GM23338 (cell line): ENCODE measurements at regions not wholly inside any gene's neighbourhood (a gene's known extent, or its start where the extent isn't known, plus 50 kb on each side); places are given as distances from the start of the nearest gene placed in this dataset.

Source experiments
- ATAC-seq: fragments of 200-7000 bp; cut with Tn5 transposase; 3 replicates; pipeline ENCODE4 v1.9.1; 2020
- DNase-seq: peaks from one replicate; pipeline ENCODE4 v3.0.0-alpha.2; 2015; ENCODE audit warnings: low spot score
- H2AFZ ChIP-seq: fragments of 200-600 bp; sonication (generic); 2 replicates; pipeline ENCODE4 v1.8.0; 2016; ENCODE audit warnings: antibody characterized with exemption, mild to moderate bottlenecking, moderate library complexity
- H3F3A ChIP-seq: fragments of 200-600 bp; sonication (generic); replicated peaks from 2 replicates; pipeline ENCODE4 v1.8.0; 2017; ENCODE audit warnings: antibody characterized with exemption, mixed run types, low read depth
- H3K27ac ChIP-seq: fragments of 200-600 bp; sonication (generic); 2 replicates; pipeline ENCODE4 v1.6.1; 2016; ENCODE audit warnings: low read depth
- H3K27me3 ChIP-seq: fragments of 200-600 bp; sonication (generic); 2 replicates; pipeline ENCODE4 v1.8.0; 2016; ENCODE audit warnings: mild to moderate bottlenecking, mixed run types, moderate library complexity; ENCODE audit not compliant: insufficient read depth
- H3K36me3 ChIP-seq: fragments of 200-600 bp; sonication (generic); 2 replicates; pipeline ENCODE4 v1.8.0; 2016; ENCODE audit warnings: mild to moderate bottlenecking; ENCODE audit not compliant: insufficient read depth
- H3K4me1 ChIP-seq: fragments of 200-600 bp; sonication (generic); 2 replicates; pipeline ENCODE4 v1.8.0; 2016; ENCODE audit warnings: mild to moderate bottlenecking, moderate library complexity; ENCODE audit not compliant: insufficient read depth
- H3K4me2 ChIP-seq: fragments of 200-600 bp; sonication (generic); 2 replicates; pipeline ENCODE4 v1.7.1; 2017; ENCODE audit warnings: mixed run types
- H3K4me3 ChIP-seq: fragments of 200-600 bp; sonication (generic); 2 replicates; pipeline ENCODE4 v1.6.1; 2016; ENCODE audit warnings: mixed run types
- H3K79me2 ChIP-seq: fragments of 200-600 bp; sonication (generic); replicated peaks from 2 replicates; pipeline ENCODE4 v1.8.0; 2017; ENCODE audit warnings: mild to moderate bottlenecking; ENCODE audit not compliant: insufficient read depth
- H3K9me2 ChIP-seq: fragments of 200-600 bp; sonication (generic); 2 replicates; pipeline ENCODE4 v1.8.0; 2017; ENCODE audit not compliant: insufficient read depth
- H4K20me1 ChIP-seq: fragments of 200-600 bp; sonication (generic); replicated peaks from 2 replicates; pipeline ENCODE4 v1.8.0; 2017; ENCODE audit warnings: mild to moderate bottlenecking; ENCODE audit not compliant: insufficient read depth
- H3K27ac Mint-ChIP-seq: 2 replicates; pipeline ENCODE4 v1.8.0; 2020; ENCODE audit warnings: inconsistent platforms, mild to moderate bottlenecking, moderate library complexity, mixed read lengths
- H3K27me3 Mint-ChIP-seq: 3 replicates; pipeline ENCODE4 v1.8.0; 2022; ENCODE audit warnings: low read depth, mild to moderate bottlenecking, moderate library complexity, mixed read lengths, inconsistent platforms; ENCODE audit not compliant: insufficient read depth, poor library complexity
- H3K36me3 Mint-ChIP-seq: 3 replicates; pipeline ENCODE4 v1.8.0; 2021; ENCODE audit warnings: low read depth, mild to moderate bottlenecking, inconsistent platforms, moderate library complexity, mixed read lengths
- H3K4me1 Mint-ChIP-seq: 3 replicates; pipeline ENCODE4 v1.8.0; 2020; ENCODE audit warnings: mild to moderate bottlenecking, inconsistent platforms, mixed read lengths
- H3K4me3 Mint-ChIP-seq: 3 replicates; pipeline ENCODE4 v1.8.0; 2021; ENCODE audit warnings: moderate library complexity, mild to moderate bottlenecking, inconsistent platforms, mixed read lengths
- H3K9me3 Mint-ChIP-seq: 3 replicates; pipeline ENCODE4 v1.8.0; 2020; ENCODE audit warnings: moderate library complexity, mild to moderate bottlenecking, inconsistent platforms, mixed read lengths
- CREB1 ChIP-seq: fragments of 250-450 bp; sonication (Bioruptor Pico); IDR thresholded peaks from 2 replicates; pipeline ENCODE4 v1.5.0; 2020; ENCODE audit warnings: low read depth, mild to moderate bottlenecking, moderate library complexity
- CTCF ChIP-seq, 2 experiments: fragments of 200-600 bp in 1 of 2; sonication (generic) in 1 of 2; conservative IDR thresholded peaks; 2 replicates each; pipeline versions ENCODE4 v1.5.1 to v1.6.1; 2016 to 2017; ENCODE audit warnings: antibody characterized with exemption in 2 of 2, low read depth in 2 of 2, mild to moderate bottlenecking in 2 of 2, moderate library complexity in 1 of 2
- ETS1 ChIP-seq: IDR thresholded peaks from 2 replicates; pipeline ENCODE4 v1.6.1; 2016; ENCODE audit warnings: antibody characterized with exemption
- EZH2 ChIP-seq: fragments of 200-600 bp; sonication (generic); IDR thresholded peaks from one replicate; pipeline ENCODE4 v1.8.0; 2017; ENCODE audit warnings: antibody characterized with exemption, mild to moderate bottlenecking, low read depth; ENCODE audit not compliant: unreplicated experiment
- EZH2phosphoT487 ChIP-seq: fragments of 200-600 bp; sonication (generic); IDR thresholded peaks from one replicate; pipeline ENCODE4 v1.8.1; 2018; ENCODE audit warnings: antibody characterized with exemption; ENCODE audit not compliant: unreplicated experiment
- JUNB ChIP-seq: IDR thresholded peaks from one replicate; pipeline ENCODE4 v1.6.1; 2016; ENCODE audit warnings: antibody characterized with exemption; ENCODE audit not compliant: unreplicated experiment
- NANOG ChIP-seq: IDR thresholded peaks from 2 replicates; pipeline ENCODE4 v1.6.1; 2016; ENCODE audit warnings: antibody characterized with exemption, borderline replicate concordance
- POLR2AphosphoS5 ChIP-seq: IDR thresholded peaks from 2 replicates; pipeline ENCODE4 v1.6.1; 2016; ENCODE audit warnings: antibody characterized with exemption, low read depth
- REST ChIP-seq: IDR thresholded peaks from one replicate; pipeline ENCODE4 v1.6.1; 2018; ENCODE audit warnings: antibody characterized with exemption; ENCODE audit not compliant: unreplicated experiment
- STAT1 ChIP-seq: IDR thresholded peaks from one replicate; pipeline ENCODE4 v1.6.1; 2016; ENCODE audit warnings: antibody characterized with exemption; ENCODE audit not compliant: unreplicated experiment
- ZNF114 ChIP-seq: fragments of 250-450 bp; sonication (Bioruptor Pico); IDR thresholded peaks from 2 replicates; pipeline ENCODE4 v1.5.0; 2020; ENCODE audit warnings: mild to moderate bottlenecking, moderate library complexity
- ZNF331 ChIP-seq: fragments of 250-450 bp; sonication (Bioruptor Pico); IDR thresholded peaks from 2 replicates; pipeline ENCODE4 v1.5.0; 2020; ENCODE audit warnings: low read depth, mild to moderate bottlenecking, moderate library complexity
- ZNF462 ChIP-seq: fragments of 250-450 bp; sonication (Bioruptor Pico); IDR thresholded peaks from 2 replicates; pipeline ENCODE4 v1.5.0; 2020; ENCODE audit warnings: mild to moderate bottlenecking, moderate library complexity

DNA sequence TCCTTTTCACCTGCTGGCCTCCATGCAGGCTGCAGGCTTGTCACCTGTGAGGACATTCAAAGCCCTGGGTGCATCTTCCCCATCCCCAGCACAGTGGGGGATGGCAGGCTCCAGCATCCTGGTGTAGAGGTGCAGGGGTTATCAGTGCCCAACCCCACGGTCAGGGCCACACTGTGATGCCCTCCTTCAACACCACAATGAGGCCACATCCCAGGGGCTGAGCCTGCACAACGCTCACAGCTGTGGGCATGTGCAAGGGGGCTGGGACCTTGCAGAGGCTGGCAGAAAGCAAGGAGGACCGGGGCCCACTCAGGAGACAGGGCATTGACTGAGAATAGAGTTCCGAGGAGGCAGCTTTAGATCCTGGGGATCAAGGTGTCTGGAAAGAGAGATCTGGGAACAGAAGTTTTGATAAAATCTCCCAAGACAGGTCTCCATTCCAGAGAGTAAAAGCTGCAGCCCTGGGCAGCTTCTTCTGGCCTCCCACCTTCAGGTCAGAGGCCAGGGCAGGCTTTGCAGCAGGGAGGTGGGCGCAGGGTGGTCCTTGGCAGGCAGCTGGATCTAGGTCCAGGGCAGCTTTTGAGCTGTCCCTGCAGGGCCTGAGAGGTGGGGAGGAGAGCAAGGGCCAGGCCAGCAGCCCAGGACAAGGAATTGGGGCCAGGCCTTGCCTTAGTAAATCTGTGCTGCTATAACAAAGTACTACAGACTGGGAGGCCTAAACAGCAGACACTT, 250.8 kb upstream of the B3GAT1 start:
- peaks cover 3% of the 10 kb centered on the region for H3K27me3 Mint-ChIP-seq

More for the DNA sequence above, 250.8 kb upstream of the B3GAT1 start:
- no peaks in the 10 kb centered on the region for H3K9me2 ChIP-seq
- no peak overlapping the region for H3K27ac ChIP-seq
- no peak overlapping the region for H3K4me3 Mint-ChIP-seq
- no peak for TF ChIP-seq ETS1
- TF ChIP-seq REST, result no peak
- TF ChIP-seq ZNF114 (CRISPR knock-in tag), result no peak
- no peak for TF ChIP-seq JUNB
- TF ChIP-seq ZNF331 (CRISPR knock-in tag), result no peak
- TF ChIP-seq EZH2, result no peak
- no peak for TF ChIP-seq STAT1
- TF ChIP-seq ZNF462 (CRISPR knock-in tag), result no peak
- no peak for TF ChIP-seq CTCF (conservative IDR thresholded peaks at IDR 0.05; ENCODE audit: low read depth in 2 of 2)
- TF ChIP-seq POLR2AphosphoS5, result no peak
- no peak for TF ChIP-seq NANOG
- TF ChIP-seq EZH2phosphoT487, result no peak
- no peak for TF ChIP-seq CREB1 (CRISPR knock-in tag)
- DNase-seq (no peak), ATAC-seq (no peak)
- no peak overlapping the region for H2AFZ ChIP-seq
- no peaks in the 10 kb centered on the region for H3K4me1 Mint-ChIP-seq
- no peak overlapping the region for H3K4me2 ChIP-seq
- H3K36me3 ChIP-seq, result no peaks in the 10 kb centered on the region
- H4K20me1 ChIP-seq, result no peaks in the 10 kb centered on the region
- H3K79me2 ChIP-seq, result no peaks in the 10 kb centered on the region
- H3K4me3 ChIP-seq, result no peak overlapping the region
- peaks cover 27% of the 10 kb centered on the region for H3K9me3 Mint-ChIP-seq
- no peaks in the 10 kb centered on the region for H3K4me1 ChIP-seq
- peaks cover 8% of the 10 kb centered on the region; the same call in 2 of the 3 replicates for H3K36me3 Mint-ChIP-seq
- H3K27me3 ChIP-seq, result no peaks in the 10 kb centered on the region
- H3K27ac Mint-ChIP-seq, result no peak overlapping the region
- H3F3A ChIP-seq, result no peaks in the 10 kb centered on the region
